GM23338 (cell line): ENCODE measurements at regions not wholly inside any gene's neighbourhood (a gene's known extent, or its start where the extent isn't known, plus 50 kb on each side); places are given as distances from the start of the nearest gene placed in this dataset.

Source experiments
- ATAC-seq: fragments of 200-7000 bp; cut with Tn5 transposase; 3 replicates; pipeline ENCODE4 v1.9.1; 2020
- DNase-seq: peaks from one replicate; pipeline ENCODE4 v3.0.0-alpha.2; 2015; ENCODE audit warnings: low spot score
- H2AFZ ChIP-seq: fragments of 200-600 bp; sonication (generic); 2 replicates; pipeline ENCODE4 v1.8.0; 2016; ENCODE audit warnings: antibody characterized with exemption, mild to moderate bottlenecking, moderate library complexity
- H3F3A ChIP-seq: fragments of 200-600 bp; sonication (generic); replicated peaks from 2 replicates; pipeline ENCODE4 v1.8.0; 2017; ENCODE audit warnings: antibody characterized with exemption, mixed run types, low read depth
- H3K27ac ChIP-seq: fragments of 200-600 bp; sonication (generic); 2 replicates; pipeline ENCODE4 v1.6.1; 2016; ENCODE audit warnings: low read depth
- H3K27me3 ChIP-seq: fragments of 200-600 bp; sonication (generic); 2 replicates; pipeline ENCODE4 v1.8.0; 2016; ENCODE audit warnings: mild to moderate bottlenecking, mixed run types, moderate library complexity; ENCODE audit not compliant: insufficient read depth
- H3K36me3 ChIP-seq: fragments of 200-600 bp; sonication (generic); 2 replicates; pipeline ENCODE4 v1.8.0; 2016; ENCODE audit warnings: mild to moderate bottlenecking; ENCODE audit not compliant: insufficient read depth
- H3K4me1 ChIP-seq: fragments of 200-600 bp; sonication (generic); 2 replicates; pipeline ENCODE4 v1.8.0; 2016; ENCODE audit warnings: mild to moderate bottlenecking, moderate library complexity; ENCODE audit not compliant: insufficient read depth
- H3K4me2 ChIP-seq: fragments of 200-600 bp; sonication (generic); 2 replicates; pipeline ENCODE4 v1.7.1; 2017; ENCODE audit warnings: mixed run types
- H3K4me3 ChIP-seq: fragments of 200-600 bp; sonication (generic); 2 replicates; pipeline ENCODE4 v1.6.1; 2016; ENCODE audit warnings: mixed run types
- H3K79me2 ChIP-seq: fragments of 200-600 bp; sonication (generic); replicated peaks from 2 replicates; pipeline ENCODE4 v1.8.0; 2017; ENCODE audit warnings: mild to moderate bottlenecking; ENCODE audit not compliant: insufficient read depth
- H3K9me2 ChIP-seq: fragments of 200-600 bp; sonication (generic); 2 replicates; pipeline ENCODE4 v1.8.0; 2017; ENCODE audit not compliant: insufficient read depth
- H4K20me1 ChIP-seq: fragments of 200-600 bp; sonication (generic); replicated peaks from 2 replicates; pipeline ENCODE4 v1.8.0; 2017; ENCODE audit warnings: mild to moderate bottlenecking; ENCODE audit not compliant: insufficient read depth
- H3K27ac Mint-ChIP-seq: 2 replicates; pipeline ENCODE4 v1.8.0; 2020; ENCODE audit warnings: inconsistent platforms, mild to moderate bottlenecking, moderate library complexity, mixed read lengths
- H3K27me3 Mint-ChIP-seq: 3 replicates; pipeline ENCODE4 v1.8.0; 2022; ENCODE audit warnings: low read depth, mild to moderate bottlenecking, moderate library complexity, mixed read lengths, inconsistent platforms; ENCODE audit not compliant: insufficient read depth, poor library complexity
- H3K36me3 Mint-ChIP-seq: 3 replicates; pipeline ENCODE4 v1.8.0; 2021; ENCODE audit warnings: low read depth, mild to moderate bottlenecking, inconsistent platforms, moderate library complexity, mixed read lengths
- H3K4me1 Mint-ChIP-seq: 3 replicates; pipeline ENCODE4 v1.8.0; 2020; ENCODE audit warnings: mild to moderate bottlenecking, inconsistent platforms, mixed read lengths
- H3K4me3 Mint-ChIP-seq: 3 replicates; pipeline ENCODE4 v1.8.0; 2021; ENCODE audit warnings: moderate library complexity, mild to moderate bottlenecking, inconsistent platforms, mixed read lengths
- H3K9me3 Mint-ChIP-seq: 3 replicates; pipeline ENCODE4 v1.8.0; 2020; ENCODE audit warnings: moderate library complexity, mild to moderate bottlenecking, inconsistent platforms, mixed read lengths
- EZH2 ChIP-seq: fragments of 200-600 bp; sonication (generic); IDR thresholded peaks from one replicate; pipeline ENCODE4 v1.8.0; 2017; ENCODE audit warnings: antibody characterized with exemption, mild to moderate bottlenecking, low read depth; ENCODE audit not compliant: unreplicated experiment
- EZH2phosphoT487 ChIP-seq: fragments of 200-600 bp; sonication (generic); IDR thresholded peaks from one replicate; pipeline ENCODE4 v1.8.1; 2018; ENCODE audit warnings: antibody characterized with exemption; ENCODE audit not compliant: unreplicated experiment
- POLR2AphosphoS5 ChIP-seq: IDR thresholded peaks from 2 replicates; pipeline ENCODE4 v1.6.1; 2016; ENCODE audit warnings: antibody characterized with exemption, low read depth
- STAT1 ChIP-seq: IDR thresholded peaks from one replicate; pipeline ENCODE4 v1.6.1; 2016; ENCODE audit warnings: antibody characterized with exemption; ENCODE audit not compliant: unreplicated experiment
- ZNF331 ChIP-seq: fragments of 250-450 bp; sonication (Bioruptor Pico); IDR thresholded peaks from 2 replicates; pipeline ENCODE4 v1.5.0; 2020; ENCODE audit warnings: low read depth, mild to moderate bottlenecking, moderate library complexity
- TF ChIP-seq, protein P1 (sequence below): IDR thresholded peaks from one replicate; pipeline ENCODE4 v1.6.1; 2018; ENCODE audit warnings: antibody characterized with exemption; ENCODE audit not compliant: unreplicated experiment
- TF ChIP-seq, protein P2 (sequence below): IDR thresholded peaks from 2 replicates; pipeline ENCODE4 v1.6.1; 2016; ENCODE audit warnings: antibody characterized with exemption
- TF ChIP-seq, protein P3 (sequence below): fragments of 250-450 bp; sonication (Bioruptor Pico); IDR thresholded peaks from 2 replicates; pipeline ENCODE4 v1.5.0; 2020; ENCODE audit warnings: mild to moderate bottlenecking, moderate library complexity
- TF ChIP-seq, protein P4 (sequence below), 2 experiments: fragments of 200-600 bp in 1 of 2; sonication (generic) in 1 of 2; conservative IDR thresholded peaks; 2 replicates each; pipeline versions ENCODE4 v1.5.1 to v1.6.1; 2016 to 2017; ENCODE audit warnings: antibody characterized with exemption in 2 of 2, low read depth in 2 of 2, mild to moderate bottlenecking in 2 of 2, moderate library complexity in 1 of 2

DNA sequence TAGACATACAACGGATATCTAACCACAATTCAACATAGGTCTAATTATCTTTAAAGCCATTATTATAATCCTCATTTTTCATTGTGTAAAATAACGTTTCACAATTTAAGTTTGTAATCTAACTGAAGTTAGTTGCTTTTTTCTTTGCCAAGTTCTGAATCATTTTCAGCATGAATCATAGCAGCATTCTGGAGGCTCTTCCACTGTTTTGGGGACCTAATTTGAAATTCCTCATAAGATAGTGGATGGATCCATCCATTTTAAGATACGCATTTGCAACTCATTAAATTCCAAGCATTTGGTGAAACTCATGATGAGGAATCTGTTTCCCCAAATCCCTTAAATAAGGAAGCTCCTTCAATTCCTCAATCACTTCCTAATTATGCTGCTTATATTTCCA lies 447.1 kb upstream of the CDH10 start:
- DNase-seq (no peak), ATAC-seq (no peak)
- H3K9me2 ChIP-seq = 0 out of 2 replicates have a peak, but pooled peaks cover 5% of the 10 kb centered on the region
- H3K4me1 Mint-ChIP-seq = no peaks in the 10 kb centered on the region; the same call in 2 of the 3 replicates
- no peaks in the 10 kb centered on the region for H3K4me1 ChIP-seq
- TF ChIP-seq, protein P1, sequence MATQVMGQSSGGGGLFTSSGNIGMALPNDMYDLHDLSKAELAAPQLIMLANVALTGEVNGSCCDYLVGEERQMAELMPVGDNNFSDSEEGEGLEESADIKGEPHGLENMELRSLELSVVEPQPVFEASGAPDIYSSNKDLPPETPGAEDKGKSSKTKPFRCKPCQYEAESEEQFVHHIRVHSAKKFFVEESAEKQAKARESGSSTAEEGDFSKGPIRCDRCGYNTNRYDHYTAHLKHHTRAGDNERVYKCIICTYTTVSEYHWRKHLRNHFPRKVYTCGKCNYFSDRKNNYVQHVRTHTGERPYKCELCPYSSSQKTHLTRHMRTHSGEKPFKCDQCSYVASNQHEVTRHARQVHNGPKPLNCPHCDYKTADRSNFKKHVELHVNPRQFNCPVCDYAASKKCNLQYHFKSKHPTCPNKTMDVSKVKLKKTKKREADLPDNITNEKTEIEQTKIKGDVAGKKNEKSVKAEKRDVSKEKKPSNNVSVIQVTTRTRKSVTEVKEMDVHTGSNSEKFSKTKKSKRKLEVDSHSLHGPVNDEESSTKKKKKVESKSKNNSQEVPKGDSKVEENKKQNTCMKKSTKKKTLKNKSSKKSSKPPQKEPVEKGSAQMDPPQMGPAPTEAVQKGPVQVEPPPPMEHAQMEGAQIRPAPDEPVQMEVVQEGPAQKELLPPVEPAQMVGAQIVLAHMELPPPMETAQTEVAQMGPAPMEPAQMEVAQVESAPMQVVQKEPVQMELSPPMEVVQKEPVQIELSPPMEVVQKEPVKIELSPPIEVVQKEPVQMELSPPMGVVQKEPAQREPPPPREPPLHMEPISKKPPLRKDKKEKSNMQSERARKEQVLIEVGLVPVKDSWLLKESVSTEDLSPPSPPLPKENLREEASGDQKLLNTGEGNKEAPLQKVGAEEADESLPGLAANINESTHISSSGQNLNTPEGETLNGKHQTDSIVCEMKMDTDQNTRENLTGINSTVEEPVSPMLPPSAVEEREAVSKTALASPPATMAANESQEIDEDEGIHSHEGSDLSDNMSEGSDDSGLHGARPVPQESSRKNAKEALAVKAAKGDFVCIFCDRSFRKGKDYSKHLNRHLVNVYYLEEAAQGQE = no peak
- TF ChIP-seq, protein P2, sequence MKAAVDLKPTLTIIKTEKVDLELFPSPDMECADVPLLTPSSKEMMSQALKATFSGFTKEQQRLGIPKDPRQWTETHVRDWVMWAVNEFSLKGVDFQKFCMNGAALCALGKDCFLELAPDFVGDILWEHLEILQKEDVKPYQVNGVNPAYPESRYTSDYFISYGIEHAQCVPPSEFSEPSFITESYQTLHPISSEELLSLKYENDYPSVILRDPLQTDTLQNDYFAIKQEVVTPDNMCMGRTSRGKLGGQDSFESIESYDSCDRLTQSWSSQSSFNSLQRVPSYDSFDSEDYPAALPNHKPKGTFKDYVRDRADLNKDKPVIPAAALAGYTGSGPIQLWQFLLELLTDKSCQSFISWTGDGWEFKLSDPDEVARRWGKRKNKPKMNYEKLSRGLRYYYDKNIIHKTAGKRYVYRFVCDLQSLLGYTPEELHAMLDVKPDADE = no peak
- no peak for TF ChIP-seq POLR2AphosphoS5
- TF ChIP-seq, protein P3, sequence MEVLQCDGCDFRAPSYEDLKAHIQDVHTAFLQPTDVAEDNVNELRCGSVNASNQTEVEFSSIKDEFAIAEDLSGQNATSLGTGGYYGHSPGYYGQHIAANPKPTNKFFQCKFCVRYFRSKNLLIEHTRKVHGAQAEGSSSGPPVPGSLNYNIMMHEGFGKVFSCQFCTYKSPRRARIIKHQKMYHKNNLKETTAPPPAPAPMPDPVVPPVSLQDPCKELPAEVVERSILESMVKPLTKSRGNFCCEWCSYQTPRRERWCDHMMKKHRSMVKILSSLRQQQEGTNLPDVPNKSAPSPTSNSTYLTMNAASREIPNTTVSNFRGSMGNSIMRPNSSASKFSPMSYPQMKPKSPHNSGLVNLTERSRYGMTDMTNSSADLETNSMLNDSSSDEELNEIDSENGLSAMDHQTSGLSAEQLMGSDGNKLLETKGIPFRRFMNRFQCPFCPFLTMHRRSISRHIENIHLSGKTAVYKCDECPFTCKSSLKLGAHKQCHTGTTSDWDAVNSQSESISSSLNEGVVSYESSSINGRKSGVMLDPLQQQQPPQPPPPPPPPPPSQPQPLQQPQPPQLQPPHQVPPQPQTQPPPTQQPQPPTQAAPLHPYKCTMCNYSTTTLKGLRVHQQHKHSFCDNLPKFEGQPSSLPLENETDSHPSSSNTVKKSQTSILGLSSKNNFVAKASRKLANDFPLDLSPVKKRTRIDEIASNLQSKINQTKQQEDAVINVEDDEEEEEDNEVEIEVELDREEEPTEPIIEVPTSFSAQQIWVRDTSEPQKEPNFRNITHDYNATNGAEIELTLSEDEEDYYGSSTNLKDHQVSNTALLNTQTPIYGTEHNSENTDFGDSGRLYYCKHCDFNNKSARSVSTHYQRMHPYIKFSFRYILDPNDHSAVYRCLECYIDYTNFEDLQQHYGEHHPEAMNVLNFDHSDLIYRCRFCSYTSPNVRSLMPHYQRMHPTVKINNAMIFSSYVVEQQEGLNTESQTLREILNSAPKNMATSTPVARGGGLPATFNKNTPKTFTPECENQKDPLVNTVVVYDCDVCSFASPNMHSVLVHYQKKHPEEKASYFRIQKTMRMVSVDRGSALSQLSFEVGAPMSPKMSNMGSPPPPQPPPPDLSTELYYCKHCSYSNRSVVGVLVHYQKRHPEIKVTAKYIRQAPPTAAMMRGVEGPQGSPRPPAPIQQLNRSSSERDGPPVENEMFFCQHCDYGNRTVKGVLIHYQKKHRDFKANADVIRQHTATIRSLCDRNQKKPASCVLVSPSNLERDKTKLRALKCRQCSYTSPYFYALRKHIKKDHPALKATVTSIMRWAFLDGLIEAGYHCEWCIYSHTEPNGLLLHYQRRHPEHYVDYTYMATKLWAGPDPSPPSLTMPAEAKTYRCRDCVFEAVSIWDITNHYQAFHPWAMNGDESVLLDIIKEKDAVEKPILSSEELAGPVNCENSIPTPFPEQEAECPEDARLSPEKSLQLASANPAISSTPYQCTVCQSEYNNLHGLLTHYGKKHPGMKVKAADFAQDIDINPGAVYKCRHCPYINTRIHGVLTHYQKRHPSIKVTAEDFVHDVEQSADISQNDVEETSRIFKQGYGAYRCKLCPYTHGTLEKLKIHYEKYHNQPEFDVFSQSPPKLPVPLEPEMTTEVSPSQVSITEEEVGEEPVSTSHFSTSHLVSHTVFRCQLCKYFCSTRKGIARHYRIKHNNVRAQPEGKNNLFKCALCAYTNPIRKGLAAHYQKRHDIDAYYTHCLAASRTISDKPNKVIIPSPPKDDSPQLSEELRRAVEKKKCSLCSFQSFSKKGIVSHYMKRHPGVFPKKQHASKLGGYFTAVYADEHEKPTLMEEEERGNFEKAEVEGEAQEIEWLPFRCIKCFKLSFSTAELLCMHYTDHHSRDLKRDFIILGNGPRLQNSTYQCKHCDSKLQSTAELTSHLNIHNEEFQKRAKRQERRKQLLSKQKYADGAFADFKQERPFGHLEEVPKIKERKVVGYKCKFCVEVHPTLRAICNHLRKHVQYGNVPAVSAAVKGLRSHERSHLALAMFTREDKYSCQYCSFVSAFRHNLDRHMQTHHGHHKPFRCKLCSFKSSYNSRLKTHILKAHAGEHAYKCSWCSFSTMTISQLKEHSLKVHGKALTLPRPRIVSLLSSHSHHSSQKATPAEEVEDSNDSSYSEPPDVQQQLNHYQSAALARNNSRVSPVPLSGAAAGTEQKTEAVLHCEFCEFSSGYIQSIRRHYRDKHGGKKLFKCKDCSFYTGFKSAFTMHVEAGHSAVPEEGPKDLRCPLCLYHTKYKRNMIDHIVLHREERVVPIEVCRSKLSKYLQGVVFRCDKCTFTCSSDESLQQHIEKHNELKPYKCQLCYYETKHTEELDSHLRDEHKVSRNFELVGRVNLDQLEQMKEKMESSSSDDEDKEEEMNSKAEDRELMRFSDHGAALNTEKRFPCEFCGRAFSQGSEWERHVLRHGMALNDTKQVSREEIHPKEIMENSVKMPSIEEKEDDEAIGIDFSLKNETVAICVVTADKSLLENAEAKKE (CRISPR knock-in tag) = no peak
- TF ChIP-seq STAT1 = no peak
- TF ChIP-seq, protein P4, sequence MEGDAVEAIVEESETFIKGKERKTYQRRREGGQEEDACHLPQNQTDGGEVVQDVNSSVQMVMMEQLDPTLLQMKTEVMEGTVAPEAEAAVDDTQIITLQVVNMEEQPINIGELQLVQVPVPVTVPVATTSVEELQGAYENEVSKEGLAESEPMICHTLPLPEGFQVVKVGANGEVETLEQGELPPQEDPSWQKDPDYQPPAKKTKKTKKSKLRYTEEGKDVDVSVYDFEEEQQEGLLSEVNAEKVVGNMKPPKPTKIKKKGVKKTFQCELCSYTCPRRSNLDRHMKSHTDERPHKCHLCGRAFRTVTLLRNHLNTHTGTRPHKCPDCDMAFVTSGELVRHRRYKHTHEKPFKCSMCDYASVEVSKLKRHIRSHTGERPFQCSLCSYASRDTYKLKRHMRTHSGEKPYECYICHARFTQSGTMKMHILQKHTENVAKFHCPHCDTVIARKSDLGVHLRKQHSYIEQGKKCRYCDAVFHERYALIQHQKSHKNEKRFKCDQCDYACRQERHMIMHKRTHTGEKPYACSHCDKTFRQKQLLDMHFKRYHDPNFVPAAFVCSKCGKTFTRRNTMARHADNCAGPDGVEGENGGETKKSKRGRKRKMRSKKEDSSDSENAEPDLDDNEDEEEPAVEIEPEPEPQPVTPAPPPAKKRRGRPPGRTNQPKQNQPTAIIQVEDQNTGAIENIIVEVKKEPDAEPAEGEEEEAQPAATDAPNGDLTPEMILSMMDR (conservative IDR thresholded peaks at IDR 0.05; ENCODE audit: low read depth in 2 of 2) = no peak
- TF ChIP-seq EZH2phosphoT487 = no peak
- TF ChIP-seq EZH2 = no peak
- TF ChIP-seq ZNF331 (CRISPR knock-in tag) = no peak
- H3K9me3 Mint-ChIP-seq = no peaks in the 10 kb centered on the region
- H3F3A ChIP-seq = no peaks in the 10 kb centered on the region
- H2AFZ ChIP-seq = no peak overlapping the region
- H3K27ac ChIP-seq = no peak overlapping the region
- no peak overlapping the region for H3K4me3 ChIP-seq
- no peaks in the 10 kb centered on the region for H3K36me3 ChIP-seq
- H3K27me3 ChIP-seq = no peaks in the 10 kb centered on the region
- H3K79me2 ChIP-seq = no peaks in the 10 kb centered on the region
- H3K4me3 Mint-ChIP-seq = no peak overlapping the region
- no peaks in the 10 kb centered on the region for H3K27me3 Mint-ChIP-seq
- no peak overlapping the region for H3K4me2 ChIP-seq
- H3K27ac Mint-ChIP-seq = no peak overlapping the region
- H3K36me3 Mint-ChIP-seq = no peaks in the 10 kb centered on the region
- no peaks in the 10 kb centered on the region for H4K20me1 ChIP-seq
